HL-60 (cell line): ENCODE measurements at regions not wholly inside any gene's neighbourhood (a gene's known extent, or its start where the extent isn't known, plus 50 kb on each side); places are given as distances from the start of the nearest gene placed in this dataset.

ENCODE experiments used
- GABPA ChIP-seq: IDR thresholded peaks from 2 replicates; pipeline ENCODE4 v1.6.1; 2012; ENCODE audit warnings: low read depth
- POLR2AphosphoS5 ChIP-seq: IDR thresholded peaks from 2 replicates; pipeline ENCODE4 v1.6.1; 2012; ENCODE audit warnings: low read depth
- REST ChIP-seq: IDR thresholded peaks from 2 replicates; pipeline ENCODE4 v1.6.1; 2012; ENCODE audit warnings: low read depth; ENCODE audit not compliant: insufficient replicate concordance
- TF ChIP-seq, protein P1 (sequence below): IDR thresholded peaks from one replicate; pipeline ENCODE4 v1.5.1; 2011; ENCODE audit warnings: low read length, control low read depth, inconsistent platforms; ENCODE audit not compliant: insufficient read depth

- TF ChIP-seq, protein P1, sequence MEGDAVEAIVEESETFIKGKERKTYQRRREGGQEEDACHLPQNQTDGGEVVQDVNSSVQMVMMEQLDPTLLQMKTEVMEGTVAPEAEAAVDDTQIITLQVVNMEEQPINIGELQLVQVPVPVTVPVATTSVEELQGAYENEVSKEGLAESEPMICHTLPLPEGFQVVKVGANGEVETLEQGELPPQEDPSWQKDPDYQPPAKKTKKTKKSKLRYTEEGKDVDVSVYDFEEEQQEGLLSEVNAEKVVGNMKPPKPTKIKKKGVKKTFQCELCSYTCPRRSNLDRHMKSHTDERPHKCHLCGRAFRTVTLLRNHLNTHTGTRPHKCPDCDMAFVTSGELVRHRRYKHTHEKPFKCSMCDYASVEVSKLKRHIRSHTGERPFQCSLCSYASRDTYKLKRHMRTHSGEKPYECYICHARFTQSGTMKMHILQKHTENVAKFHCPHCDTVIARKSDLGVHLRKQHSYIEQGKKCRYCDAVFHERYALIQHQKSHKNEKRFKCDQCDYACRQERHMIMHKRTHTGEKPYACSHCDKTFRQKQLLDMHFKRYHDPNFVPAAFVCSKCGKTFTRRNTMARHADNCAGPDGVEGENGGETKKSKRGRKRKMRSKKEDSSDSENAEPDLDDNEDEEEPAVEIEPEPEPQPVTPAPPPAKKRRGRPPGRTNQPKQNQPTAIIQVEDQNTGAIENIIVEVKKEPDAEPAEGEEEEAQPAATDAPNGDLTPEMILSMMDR, result no peak
- TF ChIP-seq REST (no peak), POLR2AphosphoS5 (peak; percentile 46; the same call in 1 of the 2 replicates), GABPA (no peak)
Observed at GRCh38 chr20:50350510-50351249, 159.5 kb upstream of the PTPN1 start.
